Pancreas (tissue), 10 donors: ENCODE measurements at regions not wholly inside any gene's neighbourhood (a gene's known extent, or its start where the extent isn't known, plus 50 kb on each side); places are given as distances from the start of the nearest gene placed in this dataset.

Experiments used
- ATAC-seq, 4 donors: fragments of 200-7000 bp; cut with Tn5 transposase; one replicate each; pipeline versions ENCODE4 v1.8.0 to v1.9.1; 2020; ENCODE audit warnings: mild to moderate bottlenecking in 4 of 4, moderate library complexity in 4 of 4
- DNase-seq, 6 donors: peaks; one replicate each; pipeline ENCODE4 v3.0.0-alpha.2; 2020
- FAIRE-seq: peaks from 2 replicates; lab custom pipeline; 2012; peaks lifted over from hg19 to GRCh38; lab: Jason Lieb, UNC
- H3K27ac ChIP-seq, 4 donors: fragments of 200-600 bp; sonication (generic); 1 replicate in 3 of 4; 2 replicates in 1 of 4; pipeline versions ENCODE4 v1.5.0 to v1.8.0; 2020
- H3K27me3 ChIP-seq, 4 donors: fragments of 200-600 bp; one replicate each; pipeline ENCODE4 v1.8.0; 2021
- H3K36me3 ChIP-seq, 3 donors: fragments of 200-600 bp; sonication (generic) in 1 of 3; one replicate each; pipeline versions ENCODE4 v1.5.0 to v1.8.0; 2020 to 2021
- H3K4me1 ChIP-seq, 3 donors: fragments of 200-600 bp; one replicate each; pipeline ENCODE4 v1.8.0; 2021
- H3K4me3 ChIP-seq, 4 donors: fragments of 200-600 bp; sonication (generic) in 2 of 4; one replicate each; pipeline versions ENCODE4 v1.5.0 to v1.8.0; 2020 to 2021
- H3K9me3 ChIP-seq, 4 donors: fragments of 200-600 bp; one replicate each; pipeline ENCODE4 v1.8.0; 2021
- CTCF ChIP-seq, 4 donors: fragments of 200-600 bp; sonication (generic) in 3 of 4; IDR thresholded peaks; one replicate each; pipeline versions ENCODE4 v1.5.0 to v1.8.0; 2021; ENCODE audit warnings: antibody characterized with exemption in 4 of 4
- WGBS, 2 donors: extraction: QIAGEN DNeasy Blood & Tissue Kit; methylation state at CpG; one replicate each; pipeline ENCODE4 v1.1.7; 2013; 5-methylcytosine and 5-hydroxymethylcytosine counted together
- intact Hi-C, 3 donors: fragments of 100-400 bp; cut with DNase I; formaldehyde crosslinking; loops; one replicate each; pipeline versions ENCODE4 v1.11.1 to v1.14.2; 2022
- donor health status: healthy with polysubstance abuse.
- donor health status: DM: no; HTN: no; CAD: no; lungs with moderate emphysema.
- donor health status: DM: no; HTN: no; CAD: no.
- donor health status: control.
- donor health status: control.
- donor health status: Bipolar disorder and iron deficiency.
- donor health status: DM: yes; HTN: yes; CAD: no.
- donor health status: DM: no; HTN: no; CAD: no.
- donor health status: DM: no; HTN: no; CAD: no.
- donor health status: DM: yes; HTN: yes; CAD: no.

- intact Hi-C loops, result no loop called here
- Histone ChIP-seq H3K9me3 (no peaks in the 10 kb centered on the region), H3K27ac (no peak overlapping the region), H3K27me3 (no peaks in the 10 kb centered on the region), H3K36me3 (no peaks in the 10 kb centered on the region), H3K4me1 (no peaks in the 10 kb centered on the region), H3K4me3 (no peak overlapping the region)
- DNase-seq (no peak), FAIRE-seq (no peak), ATAC-seq (no peak)
- 61 to 72% methylated on average over 2 of the region's 2 CpGs for WGBS, 2 donors
- TF ChIP-seq CTCF (IDR thresholded peaks at IDR 0.05), result no peak
Measured at GRCh38 chr7:40987571-40987970, 715.3 kb downstream of the INHBA start.

GRCh38 chr7:40986351-40986873, 716.5 kb downstream of the INHBA start:
- 24 to 28% methylated on average over 7 of the region's 7 CpGs for WGBS, 2 donors
- H3K27me3 ChIP-seq, result no peaks in the 10 kb centered on the region
- ATAC-seq, result peak in 3 of 4 donors; percentile 46 to 87 (median 83)
- no peak for FAIRE-seq
- H3K36me3 ChIP-seq, result no peaks in the 10 kb centered on the region
- intact Hi-C loops, result no loop called here
- TF ChIP-seq CTCF (IDR thresholded peaks at IDR 0.05), result no peak
- DNase-seq, result no peak
- H3K4me3 ChIP-seq, result no peak overlapping the region
- no peaks in the 10 kb centered on the region for H3K4me1 ChIP-seq
- no peaks in the 10 kb centered on the region for H3K9me3 ChIP-seq
- H3K27ac ChIP-seq, result no peak overlapping the region

DNA sequence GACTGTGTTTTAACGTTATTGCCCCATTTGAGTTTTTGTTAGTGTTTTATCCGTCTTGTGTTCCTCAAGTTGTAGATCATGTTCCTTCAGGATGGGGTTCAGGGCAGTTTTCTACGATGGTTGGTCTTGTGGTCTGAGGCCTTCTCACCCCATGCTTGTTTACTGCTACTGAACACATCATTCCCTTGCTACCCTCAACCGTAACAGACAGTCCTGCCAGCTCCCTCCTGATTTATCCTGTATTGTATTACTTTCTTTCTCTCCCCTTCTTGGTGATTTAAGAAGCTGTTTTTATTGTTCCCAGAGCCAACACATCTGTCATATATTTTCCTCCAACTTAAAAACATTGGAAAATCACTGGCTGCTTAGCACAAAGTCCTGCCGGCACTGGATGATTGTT, 719.8 kb downstream of the INHBA start:
- H3K36me3 ChIP-seq, result no peaks in the 10 kb centered on the region

DNA sequence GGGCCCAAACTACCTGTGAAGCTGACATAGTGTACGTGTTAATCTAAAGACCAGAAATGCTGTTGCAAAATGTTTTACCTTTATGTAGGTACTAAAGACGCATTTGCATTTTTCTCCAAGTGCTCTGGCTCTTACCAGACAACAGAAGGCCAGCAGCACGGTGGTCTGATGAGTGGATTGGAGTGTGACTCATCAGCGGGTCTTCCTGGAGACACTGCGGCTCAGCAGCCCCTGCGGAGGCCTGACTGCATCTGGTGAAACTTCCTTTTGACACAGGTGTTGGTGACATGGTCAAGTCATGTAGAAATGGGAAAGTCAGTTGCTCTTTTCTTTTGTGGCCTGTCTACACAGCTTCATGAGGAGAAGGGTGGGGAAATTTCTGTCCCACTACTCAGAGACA, 723.6 kb downstream of the INHBA start:
- no peaks in the 10 kb centered on the region for H3K4me1 ChIP-seq
- no peak for DNase-seq
- no peak overlapping the region for H3K27ac ChIP-seq
- no peaks in the 10 kb centered on the region for H3K27me3 ChIP-seq
- intact Hi-C loops, result no loop called here
- TF ChIP-seq CTCF (IDR thresholded peaks at IDR 0.05), result no peak
- 78% methylated on average over 6 of the region's 6 CpGs for WGBS, 2 donors
- H3K36me3 ChIP-seq, result no peaks in the 10 kb centered on the region
- no peak overlapping the region for H3K4me3 ChIP-seq
- H3K9me3 ChIP-seq, result no peaks in the 10 kb centered on the region
- FAIRE-seq, result no peak
- no peak for ATAC-seq

More for the DNA sequence above, 719.8 kb downstream of the INHBA start:
- intact Hi-C loops, result no loop called here
- ATAC-seq (no peak), DNase-seq (no peak), FAIRE-seq (no peak)
- Histone ChIP-seq H3K4me1 (no peaks in the 10 kb centered on the region), H3K27ac (no peak overlapping the region), H3K9me3 (no peaks in the 10 kb centered on the region), H3K27me3 (no peaks in the 10 kb centered on the region), H3K4me3 (no peak overlapping the region)
- WGBS, 2 donors, result 59 to 62% methylated on average over 5 of the region's 5 CpGs
- no peak for TF ChIP-seq CTCF (IDR thresholded peaks at IDR 0.05)

GRCh38 chr7:40978047-40978446, 724.8 kb downstream of the INHBA start:
- intact Hi-C loops, result no loop called here
- no peaks in the 10 kb centered on the region for H3K36me3 ChIP-seq
- H3K9me3 ChIP-seq, result no peaks in the 10 kb centered on the region
- no peak overlapping the region for H3K27ac ChIP-seq
- no peaks in the 10 kb centered on the region for H3K4me1 ChIP-seq
- WGBS, 2 donors, result 52 to 54% methylated on average over 1 of the region's 1 CpG
- DNase-seq (no peak), FAIRE-seq (no peak), ATAC-seq (no peak)
- H3K4me3 ChIP-seq, result no peak overlapping the region
- no peak for TF ChIP-seq CTCF (IDR thresholded peaks at IDR 0.05)
- H3K27me3 ChIP-seq, result no peaks in the 10 kb centered on the region
